ENCODE measurements at regions not wholly inside any gene's neighbourhood (a gene's known extent, or its start where the extent isn't known, plus 50 kb on each side); places are given as distances from the start of the nearest gene placed in this dataset.

DNA sequence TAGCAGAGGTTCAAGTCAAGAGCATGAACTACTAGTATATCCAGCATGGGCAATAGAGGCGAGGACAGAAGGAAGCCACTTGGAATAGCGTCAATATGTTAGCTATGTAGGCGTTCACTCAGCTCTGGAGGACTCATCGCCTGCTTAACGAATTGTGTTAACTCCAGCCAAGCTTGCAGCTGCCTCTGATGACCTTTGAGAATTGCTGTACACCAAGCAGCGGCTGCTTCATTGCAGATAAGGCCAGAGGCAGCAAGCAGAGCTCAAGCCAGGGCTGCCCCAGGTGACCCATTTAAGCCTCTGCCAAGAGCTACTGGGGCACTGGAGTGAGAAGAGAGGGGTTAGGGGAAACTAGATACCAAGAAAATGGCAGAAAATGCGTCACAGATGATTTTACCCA lies 160.2 kb upstream of the IGFBP7 start:
- no peak for TF ChIP-seq EZH2phosphoT487 (IDR thresholded peaks at IDR 0.05; ENCODE audit: borderline replicate concordance, low read length)
- TF ChIP-seq EZH2 (IDR thresholded peaks at IDR 0.05; ENCODE audit: low read length, unreplicated experiment) = no peak

Data from PC-3 (cell line).